HEK293T (cell line): ENCODE measurements at regions not wholly inside any gene's neighbourhood (a gene's known extent, or its start where the extent isn't known, plus 50 kb on each side); places are given as distances from the start of the nearest gene placed in this dataset.
"Not testable (repeated sequence)": the region's sequence is repeated elsewhere in the genome, so short reads cannot be mapped to it uniquely, and the experiment has no call there.

Experiments
- CTCF ChIA-PET: fragments of 350-600 bp; formaldehyde crosslinking; extraction: SDS; loops from one replicate; lab custom pipeline; 2021; ENCODE audit warnings: antibody characterized with exemption, inconsistent platforms; lab: Yijun Ruan, JAX
- POLR2A ChIA-PET: fragments of 350-600 bp; formaldehyde crosslinking; extraction: SDS; loops from one replicate; lab custom pipeline; 2020; ENCODE audit warnings: antibody characterized with exemption, inconsistent platforms; lab: Yijun Ruan, JAX
- DNase-seq: peaks from one replicate; pipeline ENCODE4 v3.0.0; 2012; ENCODE audit warnings: mixed read lengths; ENCODE audit errors: extremely low spot score
- ARNT ChIP-seq: fragments of 450-650 bp; IDR thresholded peaks from 2 replicates; pipeline ENCODE4 v1.6.1; 2017; ENCODE audit warnings: mild to moderate bottlenecking
- BHLHE40 ChIP-seq: fragments of 450-650 bp; IDR thresholded peaks from 2 replicates; pipeline ENCODE4 v1.6.1; 2016; ENCODE audit warnings: mild to moderate bottlenecking, moderate library complexity, borderline replicate concordance
- CTBP1 ChIP-seq: fragments of 450-650 bp; IDR thresholded peaks from 2 replicates; pipeline ENCODE4 v1.6.1; 2016; ENCODE audit warnings: borderline replicate concordance
- FOXA1 ChIP-seq: fragments of 450-650 bp; IDR thresholded peaks from 2 replicates; pipeline ENCODE4 v1.6.1; 2016; ENCODE audit warnings: mild to moderate bottlenecking
- FOXK2 ChIP-seq: fragments of 450-650 bp; IDR thresholded peaks from 2 replicates; pipeline ENCODE4 v1.6.1; 2016; ENCODE audit warnings: mild to moderate bottlenecking
- FOXM1 ChIP-seq: fragments of 450-650 bp; IDR thresholded peaks from 2 replicates; pipeline ENCODE4 v1.6.1; 2017; ENCODE audit warnings: mild to moderate bottlenecking, borderline replicate concordance
- HDGF ChIP-seq: fragments of 450-650 bp; IDR thresholded peaks from 2 replicates; pipeline ENCODE4 v1.6.1; 2017; ENCODE audit warnings: antibody characterized with exemption, borderline replicate concordance
- L3MBTL2 ChIP-seq: fragments of 450-650 bp; conservative IDR thresholded peaks from 2 replicates; pipeline ENCODE4 v1.6.1; 2016; ENCODE audit warnings: mild to moderate bottlenecking
- LEF1 ChIP-seq: fragments of 450-650 bp; IDR thresholded peaks from 2 replicates; pipeline ENCODE4 v1.6.1; 2017; ENCODE audit warnings: mild to moderate bottlenecking, borderline replicate concordance
- NFRKB ChIP-seq: fragments of 450-650 bp; IDR thresholded peaks from 2 replicates; pipeline ENCODE4 v1.6.1; 2016; ENCODE audit warnings: mild to moderate bottlenecking, moderate library complexity
- SP1 ChIP-seq: fragments of 450-650 bp; IDR thresholded peaks from 2 replicates; pipeline ENCODE4 v1.6.1; 2017
- SUZ12 ChIP-seq: fragments of 450-650 bp; IDR thresholded peaks from 2 replicates; pipeline ENCODE4 v1.6.1; 2016; ENCODE audit warnings: mild to moderate bottlenecking
- TARDBP ChIP-seq: fragments of 450-650 bp; IDR thresholded peaks from 2 replicates; pipeline ENCODE4 v1.6.1; 2016
- ZNF384 ChIP-seq: fragments of 450-650 bp; IDR thresholded peaks from 2 replicates; pipeline ENCODE4 v1.6.1; 2016
- TF ChIP-seq, protein P1 (sequence below): fragments of 450-650 bp; IDR thresholded peaks from 2 replicates; pipeline ENCODE4 v1.6.1; 2016

GRCh38 chr3:84304214-84304613 lies 654.6 kb upstream of the CADM2 start:
- ChIA-PET CTCF (no interaction called here), POLR2A (no interaction called here)
- DNase-seq: no peak
- TF ChIP-seq FOXM1 (no peak), ARNT (no peak), NFRKB (no peak), SP1 (no peak), TARDBP (no peak), ZNF384 (no peak)
- TF ChIP-seq, protein P1, sequence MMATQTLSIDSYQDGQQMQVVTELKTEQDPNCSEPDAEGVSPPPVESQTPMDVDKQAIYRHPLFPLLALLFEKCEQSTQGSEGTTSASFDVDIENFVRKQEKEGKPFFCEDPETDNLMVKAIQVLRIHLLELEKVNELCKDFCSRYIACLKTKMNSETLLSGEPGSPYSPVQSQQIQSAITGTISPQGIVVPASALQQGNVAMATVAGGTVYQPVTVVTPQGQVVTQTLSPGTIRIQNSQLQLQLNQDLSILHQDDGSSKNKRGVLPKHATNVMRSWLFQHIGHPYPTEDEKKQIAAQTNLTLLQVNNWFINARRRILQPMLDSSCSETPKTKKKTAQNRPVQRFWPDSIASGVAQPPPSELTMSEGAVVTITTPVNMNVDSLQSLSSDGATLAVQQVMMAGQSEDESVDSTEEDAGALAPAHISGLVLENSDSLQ: no peak

DNA sequence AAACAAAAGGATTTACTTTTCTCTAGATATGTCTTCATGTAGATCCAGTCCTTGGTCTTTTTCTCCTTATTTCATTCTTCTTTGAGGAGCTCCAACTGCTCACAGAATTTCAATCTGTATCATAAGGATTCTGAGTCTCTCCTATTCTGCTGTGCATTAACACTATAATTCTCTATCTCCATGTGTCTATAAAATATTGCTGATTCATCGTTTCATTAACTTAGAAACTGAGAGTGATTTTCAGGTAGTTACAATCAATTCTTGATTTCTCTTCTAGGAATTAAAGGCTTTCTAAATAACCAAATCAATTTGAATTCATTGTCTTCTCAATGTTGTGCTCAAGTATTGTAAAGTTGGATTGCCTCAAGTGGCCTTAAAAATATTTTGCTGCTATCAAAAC lies 651.5 kb upstream of the CADM2 start:
- ChIA-PET CTCF (no interaction called here), POLR2A (no interaction called here)
- no peak for DNase-seq
- TF ChIP-seq SUZ12: no peak
- no peak for TF ChIP-seq ARNT
- TF ChIP-seq SP1: no peak
- TF ChIP-seq ZNF384: no peak
- TF ChIP-seq BHLHE40: no peak
- TF ChIP-seq FOXK2: no peak
- TF ChIP-seq CTBP1: no peak

DNA sequence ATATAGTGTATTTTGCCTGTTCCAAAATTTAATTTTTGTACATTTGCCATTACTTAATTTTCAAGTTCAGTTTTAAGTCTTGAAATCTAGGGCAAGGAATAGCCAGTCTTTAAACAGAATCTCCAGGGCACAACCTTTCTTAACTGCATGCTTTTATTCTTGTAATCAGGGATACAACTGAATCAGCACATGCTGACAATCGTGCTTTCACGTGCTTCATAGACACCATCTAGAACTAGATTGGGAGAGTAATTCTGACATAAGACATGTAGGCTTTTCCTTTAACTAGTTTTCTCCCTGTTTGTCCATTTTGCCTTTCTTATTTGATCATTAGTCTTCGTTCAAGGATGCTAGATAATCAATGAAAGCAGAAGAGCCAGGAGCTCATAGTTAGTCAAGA lies 650.4 kb upstream of the CADM2 start:
- no peak for DNase-seq
- TF ChIP-seq BHLHE40 (no peak), CTBP1 (no peak), ARNT (no peak), FOXK2 (no peak), SUZ12 (no peak), LEF1 (no peak), HDGF (no peak), L3MBTL2 (no peak), SP1 (no peak), FOXA1 (no peak), TARDBP (no peak)
- TF ChIP-seq, protein P1: no peak
- ChIA-PET POLR2A (no interaction called here), CTCF (no interaction called here)

DNA sequence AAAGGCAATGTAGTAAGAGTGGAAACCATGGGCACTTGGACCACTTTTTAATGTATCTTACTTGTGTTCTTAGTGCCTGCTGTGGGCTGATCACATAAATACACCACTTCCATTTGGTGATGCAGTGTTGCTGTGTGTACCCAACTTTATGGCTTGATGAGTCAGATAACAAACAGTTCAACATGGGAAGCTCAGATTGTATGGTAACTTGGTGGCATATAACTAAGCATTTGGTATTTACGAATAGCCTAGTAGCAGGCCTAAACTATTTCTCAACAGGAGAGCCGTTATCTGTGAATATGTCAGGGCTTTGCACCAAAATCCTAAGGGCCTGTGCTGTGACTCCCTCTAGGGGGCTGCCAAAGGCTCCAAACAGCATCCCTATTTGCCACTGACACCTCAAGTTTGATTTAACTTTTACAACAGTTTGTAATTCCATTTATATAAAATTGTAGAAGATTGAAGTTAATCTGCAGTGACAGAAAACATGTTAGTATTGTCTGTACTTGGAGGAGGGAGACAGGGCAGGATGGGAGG lies 640.4 kb upstream of the CADM2 start:
- no peak for TF ChIP-seq BHLHE40
- ChIA-PET POLR2A (no interaction called here), CTCF (no interaction called here)
- no peak for DNase-seq

DNA sequence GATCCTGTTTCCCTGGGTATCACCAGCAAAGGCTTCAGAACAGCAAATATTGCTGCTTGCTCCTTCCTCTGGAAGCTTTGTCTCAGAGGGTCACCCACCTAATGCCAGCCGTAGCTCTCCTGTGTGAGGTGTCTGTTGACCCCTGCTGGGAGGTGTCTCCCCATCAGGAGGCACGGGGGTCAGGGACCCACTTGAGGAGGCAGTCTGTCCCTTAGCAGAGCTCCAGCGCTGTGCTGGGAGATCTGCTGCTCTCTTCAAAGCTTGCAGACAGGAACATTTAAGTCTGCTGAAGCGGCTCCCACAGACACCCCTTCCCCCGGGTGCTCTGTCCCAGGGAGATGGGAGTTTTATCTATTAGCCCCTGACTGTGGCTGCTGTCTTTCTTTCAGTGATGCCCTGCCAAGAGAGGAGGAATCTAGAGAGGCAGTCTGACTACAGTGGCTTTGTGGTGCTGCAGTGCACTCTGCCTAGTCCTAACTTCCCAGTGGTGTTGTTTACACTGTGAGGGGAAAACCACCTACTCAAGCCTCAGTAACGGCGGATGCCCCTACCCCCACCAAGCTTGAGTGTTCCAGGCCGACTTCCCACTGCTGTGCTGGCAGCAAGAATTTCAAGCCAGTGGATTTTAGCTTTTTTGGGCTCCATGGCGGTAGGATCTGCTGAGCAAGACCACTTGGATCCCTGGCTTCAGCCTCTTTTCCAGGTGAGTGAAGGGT lies 593.1 kb upstream of the CADM2 start:
- CTCF ChIA-PET, DNase-seq, POLR2A ChIA-PET: not testable (repeated sequence)
